ENCODE measurements at regions not wholly inside any gene's neighbourhood (a gene's known extent, or its start where the extent isn't known, plus 50 kb on each side); places are given as distances from the start of the nearest gene placed in this dataset.

- no TSS peak for BruUV-seq (replicated peaks)
- no peaks in the 10 kb centered on the region for H3K79me2 ChIP-seq (ENCODE audit: control insufficient read depth, insufficient read depth, low read length)
- ATAC-seq, result no peak
- ChIA-PET SMC1A (ENCODE audit: uncharacterized antibody, unreplicated experiment) (no interaction called here), RAD21 (ENCODE audit: unreplicated experiment) (no interaction called here), POLR2A (no interaction called here), CTCF (no interaction called here)
- no peak overlapping the region for H3K27ac ChIP-seq (ENCODE audit: control insufficient read depth, insufficient read depth)
- no peak overlapping the region for H3K4me2 ChIP-seq (ENCODE audit: control insufficient read depth, insufficient read depth)
- no peaks in the 10 kb centered on the region for H4K20me1 ChIP-seq (ENCODE audit: control insufficient read depth, insufficient read depth)
- H3K4me3 ChIP-seq, result no peak overlapping the region
- in situ Hi-C loops (cut with MboI), result no loop called here
- no peaks in the 10 kb centered on the region for H3K9me3 ChIP-seq (replicated peaks; ENCODE audit: control insufficient read depth, insufficient read depth, low read length)
- H3K36me3 ChIP-seq (ENCODE audit: control insufficient read depth in 2 of 2, insufficient read depth in 2 of 2, low read length in 1 of 2), result no peaks in the 10 kb centered on the region
- intact Hi-C loops (cut with micrococcal nuclease; ENCODE audit: unreplicated experiment), result no loop called here
- FAIRE-seq, result no peak
- no peaks in the 10 kb centered on the region for H3K4me1 ChIP-seq (ENCODE audit: control insufficient read depth, insufficient read depth, low read length)
- TF ChIP-seq POU2F2 (IDR thresholded peaks at IDR 0.05; ENCODE audit: borderline replicate concordance, low read depth, low read length), result no peak
- TF ChIP-seq FOXK2 (IDR thresholded peaks at IDR 0.05), result no peak
- TF ChIP-seq CEBPB (IDR thresholded peaks at IDR 0.05; ENCODE audit: borderline replicate concordance in 1 of 2, low read depth in 2 of 2, low read length in 2 of 2), result no peak
- no peak for TF ChIP-seq STAT1 (conservative IDR thresholded peaks at IDR 0.05)
- TF ChIP-seq IKZF2 (IDR thresholded peaks at IDR 0.05), result no peak
- TF ChIP-seq RELA (IDR thresholded peaks at IDR 0.05; ENCODE audit: borderline replicate concordance, partially characterized antibody), result no peak
- TF ChIP-seq RB1 (IDR thresholded peaks at IDR 0.05; ENCODE audit: borderline replicate concordance), result no peak
- TF ChIP-seq POLR2AphosphoS5 (IDR thresholded peaks at IDR 0.05; ENCODE audit: low read length), result no peak
- TF ChIP-seq NR2C1 (IDR thresholded peaks at IDR 0.05), result no peak
- no peak for TF ChIP-seq ZNF24 (IDR thresholded peaks at IDR 0.05)
- no peak for TF ChIP-seq CHD1 (IDR thresholded peaks at IDR 0.05; ENCODE audit: low read depth, low read length)
- H2AFZ ChIP-seq (ENCODE audit: control insufficient read depth, low read depth, low read length), result no peak overlapping the region
- 0 out of 4 replicates have a peak, but pooled peaks cover 0 to 2% of the 10 kb centered on the region in 2 experiments for H3K27me3 ChIP-seq (replicated peaks in 1 of 2; ENCODE audit: control insufficient read depth in 2 of 2, insufficient read depth in 2 of 2, low read length in 1 of 2)
- no peak overlapping the region for H3K9ac ChIP-seq (ENCODE audit: control insufficient read depth, insufficient read depth, low read length)
- 38% methylated on average over 28 of the region's 28 CpGs for WGBS (ENCODE audit: insufficient coverage, insufficient replicate concordance, low lambda C conversion rate, missing lambda C conversion rate)
- no peak for DNase-seq (ENCODE audit: low read depth, low spot score)
Observed at GRCh38 chr9:134230092-134230941, 66.0 kb upstream of the RNU6ATAC start.

Data from GM12878 (cell line).